ENCODE measurements at regions not wholly inside any gene's neighbourhood (a gene's known extent, or its start where the extent isn't known, plus 50 kb on each side); places are given as distances from the start of the nearest gene placed in this dataset.
A peak's percentile ranks its signal among the peaks of the same experiment; 100 is the strongest.

DNA sequence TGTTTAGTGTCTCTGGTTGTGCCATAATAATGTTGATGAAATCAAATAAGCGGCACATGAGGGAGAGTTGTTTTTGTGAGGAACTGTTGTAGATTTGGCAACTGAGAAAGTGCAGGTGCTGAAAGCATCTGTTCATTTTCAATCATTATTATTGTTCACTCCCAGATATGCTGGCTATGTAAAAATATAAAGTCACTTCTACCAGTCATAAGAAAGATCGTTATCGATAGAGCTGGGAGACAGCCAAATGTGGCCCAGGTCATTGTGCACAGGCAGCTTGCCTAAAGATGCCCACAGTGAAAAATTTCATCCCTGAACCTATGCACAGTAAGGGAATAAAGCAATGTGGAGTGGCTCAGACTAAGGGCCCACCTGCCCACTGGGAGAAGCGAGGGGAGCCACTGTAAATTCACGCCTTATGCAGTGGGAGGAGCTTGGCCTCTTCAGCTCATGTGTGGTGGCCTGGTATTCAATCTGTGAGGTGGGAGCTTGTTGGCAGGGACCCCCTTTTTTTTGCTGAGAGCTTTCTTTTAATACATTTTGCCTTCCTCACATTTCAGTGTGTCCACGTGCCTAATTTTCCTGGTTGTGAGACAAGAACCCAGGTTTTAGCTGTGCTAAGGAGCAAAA lies 1490.8 kb upstream of the TMEM132C start:
- H3K27me3 ChIP-seq (replicated peaks; ENCODE audit: insufficient read depth), result no peaks in the 10 kb centered on the region
- no peaks in the 10 kb centered on the region for H3K9me3 ChIP-seq
- no peaks in the 10 kb centered on the region for H3K36me3 ChIP-seq
- ATAC-seq (ENCODE audit: insufficient number of reproducible peaks, low FRiP score, low read depth) (no peak), DNase-seq (ENCODE audit: low spot score) (no peak)
- no peak overlapping the region for H3K27ac ChIP-seq
- H3K4me3 ChIP-seq, result no peak overlapping the region
- H3K4me1 ChIP-seq (ENCODE audit: control insufficient read depth in 1 of 2, low read depth in 2 of 2), result no peaks in the 10 kb centered on the region
- TF ChIP-seq, protein P1, sequence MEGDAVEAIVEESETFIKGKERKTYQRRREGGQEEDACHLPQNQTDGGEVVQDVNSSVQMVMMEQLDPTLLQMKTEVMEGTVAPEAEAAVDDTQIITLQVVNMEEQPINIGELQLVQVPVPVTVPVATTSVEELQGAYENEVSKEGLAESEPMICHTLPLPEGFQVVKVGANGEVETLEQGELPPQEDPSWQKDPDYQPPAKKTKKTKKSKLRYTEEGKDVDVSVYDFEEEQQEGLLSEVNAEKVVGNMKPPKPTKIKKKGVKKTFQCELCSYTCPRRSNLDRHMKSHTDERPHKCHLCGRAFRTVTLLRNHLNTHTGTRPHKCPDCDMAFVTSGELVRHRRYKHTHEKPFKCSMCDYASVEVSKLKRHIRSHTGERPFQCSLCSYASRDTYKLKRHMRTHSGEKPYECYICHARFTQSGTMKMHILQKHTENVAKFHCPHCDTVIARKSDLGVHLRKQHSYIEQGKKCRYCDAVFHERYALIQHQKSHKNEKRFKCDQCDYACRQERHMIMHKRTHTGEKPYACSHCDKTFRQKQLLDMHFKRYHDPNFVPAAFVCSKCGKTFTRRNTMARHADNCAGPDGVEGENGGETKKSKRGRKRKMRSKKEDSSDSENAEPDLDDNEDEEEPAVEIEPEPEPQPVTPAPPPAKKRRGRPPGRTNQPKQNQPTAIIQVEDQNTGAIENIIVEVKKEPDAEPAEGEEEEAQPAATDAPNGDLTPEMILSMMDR (IDR thresholded peaks at IDR 0.05), result no peak

DNA sequence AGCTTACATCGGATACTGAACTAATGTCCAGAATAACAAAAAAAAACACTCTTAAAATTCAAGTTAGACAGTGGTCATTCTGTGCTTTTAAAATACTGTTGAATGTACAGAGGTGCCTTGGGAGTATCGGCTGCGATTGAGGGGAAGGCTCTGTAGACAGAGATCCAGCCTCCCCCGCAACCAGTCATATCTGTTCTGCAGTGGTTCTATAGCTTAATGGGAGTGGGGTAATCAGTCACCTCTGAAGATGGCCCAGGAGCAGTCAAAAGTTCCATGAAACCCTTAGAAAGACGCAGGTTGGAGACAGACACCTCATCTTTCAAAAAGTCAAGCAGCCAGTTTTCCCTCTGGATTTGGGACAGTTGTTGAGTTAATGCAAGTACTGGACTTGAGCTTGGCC lies 1486.6 kb upstream of the TMEM132C start:
- TF ChIP-seq, protein P1 (IDR thresholded peaks at IDR 0.05), result no peak
- no peaks in the 10 kb centered on the region for H3K27me3 ChIP-seq (replicated peaks; ENCODE audit: insufficient read depth)
- ATAC-seq (ENCODE audit: insufficient number of reproducible peaks, low FRiP score, low read depth) (no peak), DNase-seq (ENCODE audit: low spot score) (no peak)
- no peak overlapping the region for H3K4me3 ChIP-seq
- H3K4me1 ChIP-seq (ENCODE audit: control insufficient read depth in 1 of 2, low read depth in 2 of 2), result no peaks in the 10 kb centered on the region
- H3K27ac ChIP-seq, result no peak overlapping the region
- no peaks in the 10 kb centered on the region for H3K9me3 ChIP-seq
- H3K36me3 ChIP-seq, result no peaks in the 10 kb centered on the region

DNA sequence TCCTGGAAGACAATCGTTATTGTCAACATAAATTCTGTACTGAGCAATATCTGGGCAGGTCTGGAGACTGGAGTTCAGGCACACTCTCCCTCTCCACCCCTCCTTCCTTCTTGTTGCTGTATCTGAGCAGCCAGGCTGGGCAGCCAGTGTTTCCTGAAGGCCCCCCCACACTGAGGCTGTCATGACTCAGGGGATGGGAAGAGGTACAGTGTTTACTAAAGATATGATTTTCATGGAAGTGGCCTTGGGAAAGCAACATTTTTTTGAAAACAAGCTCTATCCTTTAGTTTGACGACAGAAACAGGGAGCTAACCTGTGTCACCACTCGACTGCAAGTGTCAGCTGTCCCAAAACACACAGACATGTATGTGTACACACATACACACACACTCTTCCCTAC lies 1485.4 kb upstream of the TMEM132C start:
- no peaks in the 10 kb centered on the region for H3K4me1 ChIP-seq (ENCODE audit: control insufficient read depth in 1 of 2, low read depth in 2 of 2)
- H3K27me3 ChIP-seq (replicated peaks; ENCODE audit: insufficient read depth), result no peaks in the 10 kb centered on the region
- no peaks in the 10 kb centered on the region for H3K36me3 ChIP-seq
- no peaks in the 10 kb centered on the region for H3K9me3 ChIP-seq
- H3K4me3 ChIP-seq, result no peak overlapping the region
- ATAC-seq (ENCODE audit: insufficient number of reproducible peaks, low FRiP score, low read depth), result no peak
- DNase-seq (ENCODE audit: low spot score), result no peak
- no peak overlapping the region for H3K27ac ChIP-seq
- TF ChIP-seq, protein P1 (IDR thresholded peaks at IDR 0.05), result no peak

DNA sequence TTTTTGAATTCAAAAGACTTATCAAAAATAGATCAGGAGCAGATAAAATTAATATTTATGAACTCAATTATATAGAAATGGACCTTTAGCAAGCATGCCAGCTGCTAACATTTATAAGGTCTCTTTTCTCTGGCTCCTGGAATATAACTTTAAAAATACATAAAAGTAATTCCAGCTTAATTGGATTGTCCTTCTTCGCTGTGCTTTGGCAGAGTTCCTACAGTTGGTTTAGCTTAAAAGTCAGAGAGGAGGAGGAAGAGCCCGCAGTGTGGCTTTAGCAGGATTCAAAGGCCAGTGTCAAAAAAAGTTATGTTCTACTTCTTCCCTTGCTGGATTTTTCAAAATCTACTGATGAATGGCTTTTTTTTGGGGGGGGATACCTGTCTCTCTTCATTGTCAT lies 1484.9 kb upstream of the TMEM132C start:
- ATAC-seq (ENCODE audit: insufficient number of reproducible peaks, low FRiP score, low read depth) (no peak), DNase-seq (ENCODE audit: low spot score) (no peak)
- H3K27me3 ChIP-seq (replicated peaks; ENCODE audit: insufficient read depth), result no peaks in the 10 kb centered on the region
- no peak overlapping the region for H3K4me3 ChIP-seq
- no peaks in the 10 kb centered on the region for H3K4me1 ChIP-seq (ENCODE audit: control insufficient read depth in 1 of 2, low read depth in 2 of 2)
- no peak overlapping the region for H3K27ac ChIP-seq
- TF ChIP-seq, protein P1 (IDR thresholded peaks at IDR 0.05), result no peak
- H3K36me3 ChIP-seq, result no peaks in the 10 kb centered on the region
- no peaks in the 10 kb centered on the region for H3K9me3 ChIP-seq

DNA sequence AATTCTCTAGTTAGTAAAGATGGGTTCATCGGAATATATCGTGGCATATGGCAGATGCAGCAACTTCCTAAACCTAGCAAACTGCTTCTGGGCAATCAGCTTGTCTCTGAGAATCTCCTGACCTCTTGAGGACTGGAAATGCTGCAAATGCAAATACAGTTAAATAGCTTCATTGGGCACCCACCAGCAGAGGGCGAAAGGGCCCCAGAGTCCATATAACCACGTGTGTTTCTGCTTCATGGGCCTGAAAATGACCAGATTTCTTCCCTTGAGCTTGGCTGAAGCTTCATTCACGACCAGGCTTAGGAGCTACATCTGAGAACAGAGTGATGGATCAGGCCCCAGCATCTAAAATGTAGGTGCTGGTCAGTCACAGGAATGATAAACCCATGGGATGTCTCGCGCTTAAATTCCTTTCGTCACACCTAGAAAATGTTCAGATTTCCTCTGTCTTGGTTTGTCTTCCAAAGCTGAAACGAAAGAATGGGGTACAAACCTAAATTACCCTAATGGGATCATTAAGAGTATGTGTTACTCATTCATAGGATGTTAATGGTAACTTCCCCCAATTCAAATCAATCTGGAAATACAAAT lies 1482.5 kb upstream of the TMEM132C start:
- no peaks in the 10 kb centered on the region for H3K27me3 ChIP-seq (replicated peaks; ENCODE audit: insufficient read depth)
- ATAC-seq (ENCODE audit: insufficient number of reproducible peaks, low FRiP score, low read depth) (no peak), DNase-seq (ENCODE audit: low spot score) (no peak)
- H3K27ac ChIP-seq, result no peak overlapping the region
- TF ChIP-seq, protein P1 (IDR thresholded peaks at IDR 0.05), result peak; percentile 20
- no peaks in the 10 kb centered on the region for H3K36me3 ChIP-seq
- no peaks in the 10 kb centered on the region for H3K9me3 ChIP-seq
- H3K4me3 ChIP-seq, result no peak overlapping the region
- no peaks in the 10 kb centered on the region for H3K4me1 ChIP-seq (ENCODE audit: control insufficient read depth in 1 of 2, low read depth in 2 of 2)
